ENCODE measurements at regions not wholly inside any gene's neighbourhood (a gene's known extent, or its start where the extent isn't known, plus 50 kb on each side); places are given as distances from the start of the nearest gene placed in this dataset.

GRCh38 chr13:89066868-89067466 is 1395.8 kb downstream of the SLITRK5 start:
- TF ChIP-seq CTCF (IDR thresholded peaks at IDR 0.05) (peak in 2 of 3 experiments; percentile 22 to 27), POLR2A (IDR thresholded peaks at IDR 0.05) (no peak)

Measured in vagina (tissue), 2 donors.